NCI-H69 (cell line): ENCODE measurements at regions not wholly inside any gene's neighbourhood (a gene's known extent, or its start where the extent isn't known, plus 50 kb on each side); places are given as distances from the start of the nearest gene placed in this dataset.
"Not testable (repeated sequence)": the region's sequence is repeated elsewhere in the genome, so short reads cannot be mapped to it uniquely, and the experiment has no call there.

Experiments used
- DNase-seq: peaks from one replicate; lab custom pipeline; 2025; lab: John Stamatoyannopoulos, UW

DNA sequence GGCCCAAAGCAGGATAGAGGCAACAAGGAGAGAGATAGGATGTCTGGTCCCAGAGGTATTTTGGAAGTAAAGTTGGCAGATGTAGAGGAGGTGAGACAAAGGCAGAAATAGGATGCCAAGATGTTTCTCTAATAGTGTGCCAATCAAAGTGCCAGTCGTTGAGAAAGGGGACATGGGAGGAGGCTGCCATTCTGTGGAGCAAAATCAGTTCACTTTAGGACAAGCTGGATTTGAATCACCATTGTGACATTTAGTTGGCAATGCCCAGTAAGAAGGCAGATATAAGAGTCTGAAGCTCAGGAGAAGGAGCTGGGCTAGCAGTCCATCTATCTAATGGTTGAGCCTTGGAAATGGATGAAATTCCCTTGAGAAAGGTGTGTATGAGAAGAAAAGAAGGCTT is 53.8 kb downstream of the ADRB2 start:
- no peak for DNase-seq

DNA sequence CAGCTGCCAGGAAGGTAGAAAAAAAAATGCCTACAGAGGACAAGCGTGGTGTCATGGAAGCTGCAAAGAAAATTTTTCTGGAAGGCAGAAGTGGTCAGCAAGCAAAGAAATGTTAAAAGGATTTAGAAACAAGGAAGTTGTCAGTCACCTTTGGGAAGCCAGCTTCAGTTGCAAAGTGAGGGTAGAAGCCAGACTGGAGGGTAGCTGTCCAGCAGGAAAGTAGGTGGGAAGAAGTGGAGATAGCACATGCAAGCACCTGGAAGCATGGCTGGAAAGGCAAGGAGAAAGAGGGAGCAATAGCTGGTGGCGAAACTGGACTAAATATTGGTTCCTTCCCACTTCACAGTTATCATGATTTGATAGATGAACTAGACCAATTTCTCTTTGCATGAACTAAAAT is 54.3 kb downstream of the ADRB2 start:
- DNase-seq = no peak

DNA sequence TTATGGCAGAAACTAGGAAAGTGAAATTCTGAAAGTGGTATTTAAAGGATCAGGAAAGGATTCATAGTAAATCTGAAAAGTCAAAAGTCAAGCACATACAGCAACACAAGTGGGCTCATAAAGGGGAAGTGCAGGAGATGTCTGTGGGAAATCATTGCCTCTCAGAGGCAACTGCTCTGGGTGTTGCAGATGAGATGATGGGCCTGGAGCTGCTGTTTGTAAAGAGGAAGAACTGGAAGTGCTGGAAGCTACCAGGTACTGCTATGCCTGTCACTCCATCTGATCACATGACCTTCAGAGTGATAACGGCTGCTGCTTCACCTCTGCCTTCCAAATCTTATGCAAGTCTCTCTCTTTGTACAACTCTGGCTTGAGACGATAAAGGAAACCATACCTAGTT is 55.9 kb downstream of the ADRB2 start:
- no peak for DNase-seq

DNA sequence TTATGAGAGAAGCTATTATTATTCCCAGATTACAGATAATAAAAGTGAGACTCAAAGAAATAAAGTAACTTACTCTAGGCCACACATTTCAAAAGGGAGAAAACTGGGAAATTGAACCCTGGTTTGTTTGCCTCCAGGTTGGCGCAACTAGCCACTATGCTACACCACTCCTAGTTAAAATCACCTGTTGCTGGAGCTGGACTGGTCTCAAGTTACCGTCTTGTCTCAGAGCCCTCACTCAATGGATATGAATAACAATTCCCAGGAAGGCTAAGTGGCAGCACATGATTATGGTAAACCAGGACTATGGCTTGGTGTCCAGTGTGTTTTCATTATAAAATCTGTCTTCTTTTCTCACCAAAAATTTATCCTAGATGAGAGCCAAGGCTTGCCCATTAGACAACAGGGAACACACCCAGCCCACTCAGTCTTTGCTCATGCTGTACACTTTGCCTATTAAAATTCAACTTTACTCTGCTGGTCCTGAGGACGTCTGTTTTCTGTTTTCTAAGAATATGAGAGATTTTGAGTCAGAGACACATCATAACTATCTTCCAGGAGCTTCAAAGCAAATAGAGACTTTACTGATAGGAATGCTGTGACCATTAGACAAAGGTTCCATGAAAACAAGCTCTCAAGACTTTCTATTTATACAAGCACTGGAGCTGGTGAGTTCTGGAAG is 58.1 kb downstream of the ADRB2 start:
- peak; percentile 19 for DNase-seq

DNA sequence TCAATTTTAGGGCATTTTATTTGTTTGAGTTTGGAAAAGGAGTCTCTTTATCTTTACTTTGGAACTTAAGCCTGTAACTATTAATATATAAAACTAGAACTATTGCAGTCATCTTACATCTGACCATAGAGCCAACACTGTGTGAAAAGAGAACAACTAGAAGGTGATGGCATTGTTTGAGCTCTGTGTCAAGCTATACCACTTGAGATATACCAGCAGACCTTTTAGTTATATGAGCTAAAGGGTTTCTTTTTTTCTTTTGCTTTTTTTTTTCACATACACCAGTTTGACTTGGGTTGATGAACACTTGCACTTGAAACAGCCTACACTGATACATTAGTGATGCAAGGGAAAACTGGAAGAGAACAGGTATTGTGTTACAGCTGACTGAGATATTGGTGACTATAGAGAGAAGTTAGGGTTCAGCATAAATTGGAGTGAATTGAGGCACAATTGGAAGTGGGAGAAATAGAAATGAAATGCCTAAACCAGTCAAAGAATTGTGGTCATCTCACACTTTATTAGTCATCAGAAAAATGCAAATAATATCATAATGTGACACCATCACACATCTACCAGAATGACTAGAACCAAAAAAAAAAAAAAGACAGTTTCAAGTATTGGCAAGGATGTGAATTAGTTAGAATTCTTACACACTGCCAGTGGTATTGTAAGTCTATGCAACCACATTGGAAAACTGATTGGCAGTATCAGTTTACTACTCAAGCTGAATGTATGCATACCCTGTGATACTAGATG is 60.9 kb downstream of the ADRB2 start:
- no peak for DNase-seq

DNA sequence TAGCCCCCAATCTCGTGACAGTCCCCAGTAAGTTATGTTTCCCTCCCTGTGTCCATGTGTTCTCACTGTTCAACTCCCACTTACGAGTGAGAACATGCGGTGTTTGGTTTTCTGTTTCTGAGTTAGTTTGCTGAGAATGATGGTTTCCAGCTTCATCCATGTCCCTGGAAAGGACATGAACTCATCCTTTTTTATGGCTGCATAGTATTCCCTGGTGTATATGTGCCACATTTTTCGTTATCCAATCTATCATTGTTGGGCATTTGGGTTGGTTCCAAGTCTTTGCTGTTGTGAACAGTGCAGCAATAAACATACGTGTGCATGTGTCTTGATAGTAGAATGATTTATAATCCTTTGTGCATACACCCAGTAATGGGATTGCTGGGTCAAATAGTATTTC is 63.5 kb downstream of the ADRB2 start:
- DNase-seq = not testable (repeated sequence)

DNA sequence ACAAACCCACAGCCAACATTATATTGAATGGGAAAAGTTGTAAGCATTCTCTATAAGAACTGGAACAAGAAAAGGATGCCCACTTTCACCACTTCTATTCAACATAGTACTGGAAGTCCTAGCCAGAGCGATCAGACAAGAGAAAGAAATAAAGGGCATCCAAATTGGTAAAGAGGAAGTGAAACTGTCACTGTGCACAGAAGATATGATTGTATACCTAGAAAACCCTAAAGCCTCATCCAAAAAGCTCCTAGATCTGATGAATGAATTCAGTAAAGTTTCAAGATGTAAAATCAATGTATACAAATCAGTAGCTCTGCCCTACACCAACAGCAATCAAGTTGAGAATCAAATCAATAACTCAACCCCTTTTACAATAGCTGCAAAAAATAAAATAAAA is 69.0 kb downstream of the ADRB2 start:
- not testable (repeated sequence) for DNase-seq

DNA sequence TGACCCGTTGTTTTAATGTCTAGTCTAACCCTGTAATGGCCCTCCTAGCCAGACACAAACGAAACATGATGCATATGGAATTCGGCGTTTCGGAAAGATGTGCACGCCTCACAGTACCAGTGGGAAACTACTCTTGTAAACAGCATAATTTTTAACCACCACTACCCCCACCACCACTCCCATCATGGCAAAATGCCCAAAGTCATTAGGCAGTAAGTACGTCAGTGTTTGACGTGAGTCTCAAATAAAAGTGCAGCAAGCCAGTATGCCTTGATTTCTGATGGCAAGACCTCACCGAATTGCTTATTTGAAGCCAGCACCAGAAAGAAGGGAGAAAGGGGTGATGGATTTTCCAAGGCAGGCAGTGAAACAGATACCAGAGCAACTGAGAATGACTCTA is 71.4 kb downstream of the ADRB2 start:
- DNase-seq = peak; percentile 88

DNA sequence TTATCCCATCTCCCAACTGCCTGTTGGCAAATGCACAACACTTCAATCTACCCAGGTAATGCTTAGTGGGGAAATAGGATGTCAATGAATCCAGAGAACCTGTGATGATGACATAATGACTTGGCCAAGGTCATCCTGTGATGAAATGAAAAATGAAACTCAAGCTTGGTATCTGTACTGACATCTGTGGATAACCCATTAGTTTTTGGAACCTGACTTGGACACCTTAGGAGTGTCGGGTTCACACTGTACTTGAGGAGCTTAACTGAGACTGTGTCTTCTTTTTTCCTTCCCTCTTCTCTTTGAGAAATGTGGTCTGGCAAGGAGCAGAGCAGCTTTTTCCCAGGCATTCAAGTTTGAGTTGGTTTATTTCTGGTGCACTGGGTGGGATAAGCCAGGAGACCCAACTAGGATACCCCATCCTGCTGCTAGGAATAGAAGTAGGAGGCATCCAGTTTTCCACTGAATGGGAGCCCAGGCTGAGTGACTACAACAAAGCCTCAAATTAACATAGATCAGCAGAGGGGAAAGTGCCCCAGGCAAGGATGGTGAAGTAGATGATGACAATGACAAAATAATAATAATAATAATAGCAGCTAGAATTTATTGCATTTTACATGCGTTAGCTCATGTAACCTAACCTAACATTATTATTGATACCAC is 72.1 kb downstream of the ADRB2 start:
- DNase-seq = peak; percentile 26

DNA sequence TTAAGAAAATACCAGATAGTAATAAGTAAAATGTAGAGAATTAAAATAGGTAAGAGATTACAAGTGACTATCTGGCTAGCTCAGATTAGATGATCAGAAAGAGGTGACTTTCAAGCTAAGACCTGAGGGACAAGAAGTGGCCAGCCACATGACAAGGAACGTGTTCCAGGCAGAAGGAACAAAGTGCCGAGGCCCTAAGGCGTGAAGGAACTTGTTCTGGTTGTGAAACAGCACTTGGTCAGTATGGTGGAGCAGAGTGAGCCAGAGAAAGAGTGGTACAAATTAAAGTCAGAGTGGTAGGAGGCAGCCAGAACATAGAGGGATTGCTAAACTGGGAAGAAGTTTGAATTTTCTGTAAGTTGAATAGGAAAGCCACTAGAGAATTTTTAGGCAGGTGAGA is 73.6 kb downstream of the ADRB2 start:
- no peak for DNase-seq

DNA sequence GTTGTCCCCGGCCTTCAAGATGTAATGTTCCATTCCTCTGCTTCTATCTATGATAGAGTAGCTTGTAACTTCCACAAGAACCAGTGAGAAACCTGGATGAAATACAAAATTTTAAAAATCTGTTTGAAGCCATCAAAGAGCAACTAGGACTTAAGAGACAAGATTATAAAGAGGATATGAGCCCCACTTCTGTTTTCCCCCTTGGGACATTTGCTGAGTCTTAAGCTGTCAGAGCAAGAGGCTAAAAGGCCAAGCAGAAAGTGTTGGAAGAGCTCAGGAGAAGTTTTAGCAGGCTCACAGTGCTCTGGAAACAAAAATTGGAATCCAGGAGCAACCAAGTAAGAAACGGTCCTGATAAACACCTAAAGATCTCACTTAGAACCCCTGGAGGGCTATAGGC is 76.1 kb downstream of the ADRB2 start:
- no peak for DNase-seq

DNA sequence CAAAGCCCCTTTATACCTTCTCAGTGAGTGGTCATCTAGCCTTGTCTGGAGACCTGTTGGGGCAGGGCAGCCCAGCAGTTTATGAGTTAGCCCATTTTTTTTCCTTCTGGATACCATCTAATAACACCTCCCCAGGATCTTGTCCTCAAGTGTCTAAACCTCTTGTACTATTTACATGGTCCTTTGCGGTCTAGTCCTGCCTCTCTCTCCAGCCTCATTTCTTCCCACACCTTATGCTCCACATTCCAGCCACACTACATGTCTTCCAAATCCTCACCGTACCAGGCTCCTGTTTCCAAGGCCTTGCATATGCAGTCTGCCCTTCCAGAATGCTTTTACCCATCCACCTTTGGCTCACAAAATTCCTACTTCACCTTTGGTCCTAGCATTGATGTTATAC is 77.2 kb downstream of the ADRB2 start:
- DNase-seq = no peak

DNA sequence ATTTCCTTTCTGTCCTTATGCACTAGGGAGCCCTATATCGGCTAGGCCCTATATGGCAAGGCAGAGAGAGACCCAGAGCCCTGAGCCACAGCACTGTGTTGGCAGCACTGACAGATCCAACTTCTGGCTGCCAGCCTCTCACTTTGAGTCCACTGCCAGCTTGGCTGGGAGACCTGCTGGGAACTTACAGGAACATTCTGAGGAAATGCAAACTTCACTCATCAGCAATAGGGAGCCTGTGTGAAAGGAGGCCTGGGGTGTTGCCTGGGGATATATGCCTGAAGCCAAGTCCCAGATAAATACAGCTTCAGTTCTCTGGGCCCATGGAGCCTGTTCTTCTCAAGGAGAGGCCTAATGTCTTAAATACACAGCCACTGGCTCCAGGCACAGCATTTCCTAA is 78.0 kb downstream of the ADRB2 start:
- DNase-seq = peak; percentile 43

DNA sequence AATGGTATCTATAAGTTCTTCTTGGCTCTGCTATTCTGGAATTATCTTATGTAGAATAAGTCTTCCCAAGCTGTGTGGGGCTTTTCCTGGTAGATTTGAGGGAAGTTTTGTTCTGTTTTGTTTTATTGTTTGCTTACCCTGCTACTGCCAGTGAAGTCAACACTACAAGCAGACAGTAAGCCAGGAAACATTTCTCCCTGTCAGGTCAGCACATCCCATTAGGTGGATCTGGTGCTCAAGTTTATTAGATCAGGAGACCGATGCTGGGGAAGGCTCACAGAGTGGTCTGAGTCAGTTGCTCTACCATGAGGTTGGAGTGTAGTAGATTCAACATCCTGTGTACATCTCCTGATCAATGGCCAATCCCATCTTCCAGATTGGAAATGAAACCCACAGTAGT is 79.1 kb downstream of the ADRB2 start:
- DNase-seq = no peak

DNA sequence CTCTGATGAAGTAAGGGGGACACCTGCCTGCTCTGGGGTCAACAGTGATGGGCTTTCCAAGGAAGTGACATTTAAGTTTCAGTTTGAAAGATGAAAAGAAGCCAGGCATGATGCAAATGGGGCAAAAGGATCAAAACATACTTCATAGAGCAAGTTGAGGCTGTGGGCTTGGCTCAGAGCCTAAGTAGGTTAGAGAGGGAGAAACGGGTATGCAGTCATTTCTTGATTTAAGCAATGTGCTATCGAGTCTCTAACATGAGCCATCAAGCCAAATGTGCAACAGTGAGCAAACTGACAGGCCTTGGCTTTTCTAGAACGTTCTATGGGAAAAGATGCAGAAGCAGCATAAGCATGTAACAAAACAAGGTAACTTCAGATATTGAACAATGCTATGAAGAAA is 80.6 kb downstream of the ADRB2 start:
- DNase-seq = no peak

DNA sequence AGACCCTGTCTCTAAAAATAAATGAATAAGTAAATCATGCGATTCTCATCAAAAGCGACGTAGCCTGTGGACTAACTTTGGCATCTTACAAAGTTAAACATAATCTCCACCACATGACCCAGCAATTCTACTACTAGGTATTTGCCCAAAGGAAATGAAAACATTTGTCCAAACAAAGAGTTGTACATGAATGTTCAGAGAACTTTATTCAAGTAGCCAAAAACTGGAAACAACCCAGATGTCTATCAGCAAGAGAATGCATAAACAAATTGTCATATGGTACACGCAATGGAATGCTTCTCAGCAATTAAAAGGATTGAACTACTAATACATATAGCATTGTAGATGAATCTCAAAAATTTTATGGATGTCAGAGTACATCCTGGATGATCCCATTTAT is 82.6 kb downstream of the ADRB2 start:
- no peak for DNase-seq

DNA sequence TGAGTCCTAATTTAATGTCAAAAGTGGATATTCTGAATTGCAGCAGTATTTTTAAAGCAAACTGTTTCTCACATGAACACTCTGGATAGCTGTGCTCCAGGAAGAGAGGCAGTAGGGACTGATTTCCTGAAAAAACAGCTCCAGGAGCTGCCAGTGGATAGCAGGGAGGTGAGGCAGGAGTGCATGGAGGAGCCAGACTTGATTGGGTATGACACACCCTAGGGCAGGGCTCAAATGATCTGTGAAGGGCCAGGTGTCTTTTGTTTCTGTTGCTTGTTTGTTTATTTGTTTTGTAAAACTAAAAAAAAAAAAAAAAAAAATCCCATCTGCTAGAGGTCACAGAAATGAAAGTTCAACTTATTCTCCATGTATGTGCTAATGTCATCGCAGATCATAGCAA is 83.4 kb downstream of the ADRB2 start:
- peak; percentile 85 for DNase-seq

DNA sequence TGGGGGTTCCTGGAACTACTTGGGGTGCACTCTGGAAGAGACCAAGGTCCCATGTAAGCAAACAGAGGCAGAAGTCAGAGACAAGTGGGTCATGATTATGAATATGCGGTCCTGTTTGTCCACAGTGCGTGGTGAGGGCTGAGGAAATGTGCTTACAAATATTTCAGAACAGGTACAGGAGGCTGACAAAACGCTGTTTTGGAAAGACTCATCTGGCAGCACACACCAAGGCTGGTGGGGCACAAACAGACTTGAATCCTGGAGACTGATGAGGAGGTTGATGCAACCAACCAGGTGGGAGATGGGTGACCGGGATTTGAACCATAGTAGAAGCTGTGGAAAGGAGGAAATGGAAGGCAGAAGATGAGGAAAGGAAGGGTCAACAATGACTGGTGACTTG is 83.8 kb downstream of the ADRB2 start:
- peak; percentile 88 for DNase-seq

DNA sequence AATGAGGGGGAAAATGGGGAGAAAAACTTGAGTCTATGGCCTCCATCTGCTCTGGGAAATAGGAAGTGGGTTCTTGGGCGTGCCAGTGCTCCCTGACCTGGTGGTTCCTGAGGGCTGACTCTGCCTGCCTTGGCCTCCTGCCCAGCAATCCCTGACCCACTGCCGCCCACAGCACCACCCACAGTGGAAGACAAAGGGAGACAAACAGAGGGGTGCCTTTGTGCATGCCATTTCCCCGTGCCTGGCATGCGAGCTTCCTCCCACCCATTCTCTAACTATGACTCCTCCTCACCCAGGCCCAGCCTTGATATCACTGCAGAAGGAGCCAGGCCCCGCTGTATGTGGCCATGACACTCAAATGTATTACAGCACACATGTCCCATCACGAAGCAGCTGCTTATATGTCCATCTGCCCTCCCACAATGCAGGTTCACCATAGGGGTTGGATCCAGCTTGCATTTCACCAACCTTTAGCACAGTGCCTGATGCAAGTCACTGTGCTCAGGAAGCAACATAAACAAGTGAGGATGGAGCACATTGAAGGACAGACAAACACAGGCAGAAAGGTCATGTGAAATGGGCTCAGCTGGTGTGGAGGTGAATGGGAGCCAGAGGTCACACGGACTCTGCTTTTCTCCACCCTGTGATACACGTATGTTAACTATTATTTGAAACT is 84.4 kb downstream of the ADRB2 start:
- DNase-seq = peak; percentile 96

DNA sequence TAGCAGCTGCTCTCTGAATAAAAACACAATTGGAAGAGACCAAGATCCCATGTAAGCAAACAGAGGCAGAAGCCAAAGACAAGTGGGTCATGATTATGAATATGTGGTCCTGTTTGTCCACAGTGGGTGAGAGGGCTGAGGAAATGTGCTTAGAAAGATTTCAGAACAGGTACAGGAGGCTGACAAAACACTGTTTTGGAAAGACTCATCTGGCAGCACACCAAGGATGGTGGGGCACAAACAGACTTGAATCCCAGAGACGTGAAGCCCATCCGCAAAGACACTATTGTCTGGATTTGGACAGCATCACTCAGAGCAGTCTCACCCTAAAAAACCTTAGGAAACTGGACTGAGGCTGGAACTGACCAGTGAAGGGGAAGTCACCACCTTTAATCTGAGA is 85.0 kb downstream of the ADRB2 start:
- DNase-seq = peak; percentile 57

DNA sequence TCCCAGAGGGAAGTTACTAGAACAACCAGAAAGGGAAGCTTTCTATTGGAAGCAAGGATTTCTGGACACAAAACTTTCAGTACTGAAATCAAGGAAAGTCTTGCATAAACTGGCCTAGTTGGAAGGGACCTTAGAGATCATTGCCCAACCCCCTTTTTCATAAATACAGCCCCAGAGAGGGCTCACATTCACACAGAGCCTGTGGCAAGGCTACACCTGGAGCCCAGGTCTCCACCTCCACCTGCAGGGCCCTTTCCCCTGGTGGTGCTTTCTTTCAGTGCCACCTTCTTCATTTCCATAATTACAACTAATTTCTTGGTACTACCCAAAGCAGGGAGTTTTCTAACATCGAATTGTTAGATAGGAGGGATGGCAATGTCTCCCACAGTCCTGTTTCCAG is 85.7 kb downstream of the ADRB2 start:
- peak; percentile 34 for DNase-seq

DNA sequence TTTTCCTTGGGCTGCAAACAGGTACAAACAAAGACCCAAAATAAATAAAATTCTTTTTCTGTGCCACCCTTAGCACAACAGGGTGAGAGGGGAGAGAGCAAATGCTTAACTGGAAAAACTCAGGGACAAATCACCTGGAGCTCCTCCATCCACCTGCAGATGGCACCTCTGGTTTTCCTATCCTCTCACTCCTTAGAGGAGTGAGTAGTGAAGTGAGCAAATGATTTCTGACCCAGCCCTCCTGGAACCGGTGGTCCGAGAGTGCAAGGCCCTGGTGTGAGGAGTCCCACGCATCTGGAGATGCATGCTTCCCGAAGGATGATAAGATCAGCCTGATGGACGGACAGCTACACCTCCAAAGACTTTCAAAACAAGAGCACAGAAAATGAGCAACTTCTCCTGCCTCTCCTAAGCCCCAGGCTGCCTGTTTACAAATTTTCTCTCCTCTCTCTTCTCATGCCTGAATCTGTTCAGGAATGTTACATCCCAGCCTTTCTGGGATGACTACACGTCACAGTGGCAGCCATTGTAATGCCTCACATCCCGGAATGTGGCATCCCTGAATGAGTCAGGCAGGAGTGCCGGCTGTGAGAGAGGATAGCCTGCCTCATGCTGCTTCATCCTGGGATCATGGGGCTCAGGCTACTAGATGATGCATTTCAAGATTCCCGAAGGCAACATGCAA is 86.4 kb downstream of the ADRB2 start:
- DNase-seq = peak; percentile 56
